ENCODE measurements at regions not wholly inside any gene's neighbourhood (a gene's known extent, or its start where the extent isn't known, plus 50 kb on each side); places are given as distances from the start of the nearest gene placed in this dataset.

- ChIA-PET CTCF (no interaction called here), POLR2A (no interaction called here)
- DNase-seq (ENCODE audit: extremely low spot score) = no peak
- TF ChIP-seq L3MBTL2 (conservative IDR thresholded peaks at IDR 0.05) (no peak), ZNF384 (IDR thresholded peaks at IDR 0.05) (no peak), HDGF (IDR thresholded peaks at IDR 0.05; ENCODE audit: borderline replicate concordance) (no peak), ELF4 (IDR thresholded peaks at IDR 0.05) (no peak), SUZ12 (IDR thresholded peaks at IDR 0.05) (no peak), TARDBP (IDR thresholded peaks at IDR 0.05) (no peak), LEF1 (IDR thresholded peaks at IDR 0.05; ENCODE audit: borderline replicate concordance) (no peak)
Observed at GRCh38 chr16:35569413-35569812, 2110.0 kb downstream of the TP53TG3F start.

DNA sequence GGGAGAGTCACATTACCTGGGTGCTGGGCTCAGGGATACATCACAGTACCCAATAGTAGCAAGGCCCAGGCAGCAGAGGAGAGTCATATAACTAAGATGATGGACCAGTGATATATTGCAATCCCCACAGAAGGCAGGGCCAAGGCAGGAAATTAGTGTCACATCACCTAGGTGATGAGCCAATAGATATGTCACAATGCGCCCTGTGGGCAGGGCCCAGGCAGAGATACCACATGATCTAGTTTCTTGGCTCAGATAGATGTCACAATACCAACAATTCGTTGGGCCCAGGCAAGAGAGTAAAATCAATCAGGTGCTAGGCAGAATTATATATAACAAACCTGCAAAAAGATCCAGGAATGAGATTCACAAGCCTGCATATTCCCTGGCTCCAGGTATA is 2111.5 kb downstream of the TP53TG3F start:
- DNase-seq (ENCODE audit: extremely low spot score) = no peak
- no peak for TF ChIP-seq TARDBP (IDR thresholded peaks at IDR 0.05)
- TF ChIP-seq HDGF (IDR thresholded peaks at IDR 0.05; ENCODE audit: borderline replicate concordance) = no peak
- no peak for TF ChIP-seq ZNF384 (IDR thresholded peaks at IDR 0.05)
- no peak for TF ChIP-seq PKNOX1 (IDR thresholded peaks at IDR 0.05)
- TF ChIP-seq NFRKB (IDR thresholded peaks at IDR 0.05) = no peak
- no peak for TF ChIP-seq SUZ12 (IDR thresholded peaks at IDR 0.05)
- no peak for TF ChIP-seq FOXK2 (IDR thresholded peaks at IDR 0.05)
- ChIA-PET POLR2A (no interaction called here), CTCF (no interaction called here)

GRCh38 chr16:35572186-35572585 is 2112.8 kb downstream of the TP53TG3F start:
- TF ChIP-seq ZNF384 (IDR thresholded peaks at IDR 0.05) = no peak
- TF ChIP-seq FOXA1 (IDR thresholded peaks at IDR 0.05) = no peak
- TF ChIP-seq SP1 (IDR thresholded peaks at IDR 0.05) = no peak
- no peak for TF ChIP-seq ELF4 (IDR thresholded peaks at IDR 0.05)
- TF ChIP-seq TARDBP (IDR thresholded peaks at IDR 0.05) = no peak
- TF ChIP-seq PKNOX1 (IDR thresholded peaks at IDR 0.05) = no peak
- no peak for TF ChIP-seq FOXK2 (IDR thresholded peaks at IDR 0.05)
- no peak for TF ChIP-seq NFRKB (IDR thresholded peaks at IDR 0.05)
- no peak for TF ChIP-seq SUZ12 (IDR thresholded peaks at IDR 0.05)
- TF ChIP-seq FOXM1 (IDR thresholded peaks at IDR 0.05; ENCODE audit: borderline replicate concordance) = no peak
- TF ChIP-seq ARNT (IDR thresholded peaks at IDR 0.05) = no peak
- no peak for TF ChIP-seq L3MBTL2 (conservative IDR thresholded peaks at IDR 0.05)
- TF ChIP-seq BHLHE40 (IDR thresholded peaks at IDR 0.05; ENCODE audit: borderline replicate concordance) = no peak
- no peak for TF ChIP-seq CTBP1 (IDR thresholded peaks at IDR 0.05; ENCODE audit: borderline replicate concordance)
- TF ChIP-seq HDGF (IDR thresholded peaks at IDR 0.05; ENCODE audit: borderline replicate concordance) = no peak
- no peak for TF ChIP-seq LEF1 (IDR thresholded peaks at IDR 0.05; ENCODE audit: borderline replicate concordance)
- POLR2A ChIA-PET = no interaction called here
- CTCF ChIA-PET = no interaction called here
- DNase-seq (ENCODE audit: extremely low spot score) = no peak

- TF ChIP-seq FOXA1 (IDR thresholded peaks at IDR 0.05) (no peak), SP1 (IDR thresholded peaks at IDR 0.05) (no peak), CTBP1 (IDR thresholded peaks at IDR 0.05; ENCODE audit: borderline replicate concordance) (no peak)
- CTCF ChIA-PET = no interaction called here
- POLR2A ChIA-PET = no interaction called here
- no peak for DNase-seq (ENCODE audit: extremely low spot score)
Observed at GRCh38 chr16:35573407-35573806, 2114.0 kb downstream of the TP53TG3F start.

- ChIA-PET CTCF (no interaction called here), POLR2A (no interaction called here)
- TF ChIP-seq NFRKB (IDR thresholded peaks at IDR 0.05) (no peak), ARNT (IDR thresholded peaks at IDR 0.05) (no peak), PKNOX1 (IDR thresholded peaks at IDR 0.05) (no peak), CTBP1 (IDR thresholded peaks at IDR 0.05; ENCODE audit: borderline replicate concordance) (no peak), L3MBTL2 (conservative IDR thresholded peaks at IDR 0.05) (no peak), SUZ12 (IDR thresholded peaks at IDR 0.05) (no peak), LEF1 (IDR thresholded peaks at IDR 0.05; ENCODE audit: borderline replicate concordance) (no peak), BHLHE40 (IDR thresholded peaks at IDR 0.05; ENCODE audit: borderline replicate concordance) (no peak), FOXM1 (IDR thresholded peaks at IDR 0.05; ENCODE audit: borderline replicate concordance) (no peak), FOXA1 (IDR thresholded peaks at IDR 0.05) (no peak)
- no peak for DNase-seq (ENCODE audit: extremely low spot score)
Observed at GRCh38 chr16:35574011-35574410, 2114.6 kb downstream of the TP53TG3F start.

- ChIA-PET POLR2A (no interaction called here), CTCF (no interaction called here)
- DNase-seq (ENCODE audit: extremely low spot score) = no peak
- no peak for TF ChIP-seq FOXK2 (IDR thresholded peaks at IDR 0.05)
- TF ChIP-seq SUZ12 (IDR thresholded peaks at IDR 0.05) = no peak
- no peak for TF ChIP-seq FOXA1 (IDR thresholded peaks at IDR 0.05)
- no peak for TF ChIP-seq HDGF (IDR thresholded peaks at IDR 0.05; ENCODE audit: borderline replicate concordance)
- no peak for TF ChIP-seq ZNF384 (IDR thresholded peaks at IDR 0.05)
- TF ChIP-seq BHLHE40 (IDR thresholded peaks at IDR 0.05; ENCODE audit: borderline replicate concordance) = no peak
- TF ChIP-seq SP1 (IDR thresholded peaks at IDR 0.05) = no peak
- TF ChIP-seq ARNT (IDR thresholded peaks at IDR 0.05) = no peak
- TF ChIP-seq LEF1 (IDR thresholded peaks at IDR 0.05; ENCODE audit: borderline replicate concordance) = no peak
- TF ChIP-seq NFRKB (IDR thresholded peaks at IDR 0.05) = no peak
- no peak for TF ChIP-seq PKNOX1 (IDR thresholded peaks at IDR 0.05)
- no peak for TF ChIP-seq TARDBP (IDR thresholded peaks at IDR 0.05)
- TF ChIP-seq ELF4 (IDR thresholded peaks at IDR 0.05) = no peak
- no peak for TF ChIP-seq FOXM1 (IDR thresholded peaks at IDR 0.05; ENCODE audit: borderline replicate concordance)
- no peak for TF ChIP-seq CTBP1 (IDR thresholded peaks at IDR 0.05; ENCODE audit: borderline replicate concordance)
- TF ChIP-seq L3MBTL2 (conservative IDR thresholded peaks at IDR 0.05) = no peak
Observed at GRCh38 chr16:35574454-35575431, 2115.3 kb downstream of the TP53TG3F start.

Measured in HEK293T (cell line).